GM23248 (cell line): ENCODE measurements at regions not wholly inside any gene's neighbourhood (a gene's known extent, or its start where the extent isn't known, plus 50 kb on each side); places are given as distances from the start of the nearest gene placed in this dataset.

Experiments
- EZH2 ChIP-seq: fragments of 200-600 bp; sonication (generic); IDR thresholded peaks from 2 replicates; pipeline ENCODE4 v1.6.1; 2018; ENCODE audit warnings: antibody characterized with exemption, mild to moderate bottlenecking; ENCODE audit not compliant: insufficient read depth, poor library complexity, severe bottlenecking
- EZH2phosphoT487 ChIP-seq: fragments of 200-600 bp; sonication (generic); IDR thresholded peaks from 2 replicates; pipeline ENCODE4 v1.6.1; 2018; ENCODE audit warnings: antibody characterized with exemption, moderate library complexity, mild to moderate bottlenecking, low read depth; ENCODE audit not compliant: insufficient read depth

GRCh38 chr2:152907046-152907445, 188.6 kb downstream of the ARL6IP6 start:
- no peak for TF ChIP-seq EZH2
- TF ChIP-seq EZH2phosphoT487 = no peak
